NCI-H69 (cell line): ENCODE measurements at regions not wholly inside any gene's neighbourhood (a gene's known extent, or its start where the extent isn't known, plus 50 kb on each side); places are given as distances from the start of the nearest gene placed in this dataset.
"Not testable (repeated sequence)": the region's sequence is repeated elsewhere in the genome, so short reads cannot be mapped to it uniquely, and the experiment has no call there.

Experiments
- DNase-seq: peaks from one replicate; lab custom pipeline; 2025; lab: John Stamatoyannopoulos, UW

DNA sequence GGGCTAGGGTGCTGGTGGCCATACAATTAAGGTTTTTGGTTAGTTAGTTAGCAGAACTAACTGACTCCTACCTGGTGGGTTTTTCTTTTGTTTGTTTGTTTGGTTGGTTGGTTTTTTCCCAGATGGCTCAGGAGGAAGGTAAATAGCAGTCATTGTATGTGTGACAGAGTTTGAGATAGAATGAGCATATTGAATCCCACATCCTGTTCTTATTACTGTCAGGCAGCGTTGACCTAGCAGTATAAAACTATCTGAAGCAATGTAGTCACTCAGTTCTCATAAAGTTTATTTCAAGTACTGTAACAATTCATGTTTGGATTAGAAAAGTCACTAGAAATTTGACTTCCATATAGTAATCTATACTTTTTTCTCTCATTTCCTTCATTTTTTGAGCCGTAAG is 113.5 kb upstream of the NBPF19 start:
- DNase-seq: not testable (repeated sequence)

DNA sequence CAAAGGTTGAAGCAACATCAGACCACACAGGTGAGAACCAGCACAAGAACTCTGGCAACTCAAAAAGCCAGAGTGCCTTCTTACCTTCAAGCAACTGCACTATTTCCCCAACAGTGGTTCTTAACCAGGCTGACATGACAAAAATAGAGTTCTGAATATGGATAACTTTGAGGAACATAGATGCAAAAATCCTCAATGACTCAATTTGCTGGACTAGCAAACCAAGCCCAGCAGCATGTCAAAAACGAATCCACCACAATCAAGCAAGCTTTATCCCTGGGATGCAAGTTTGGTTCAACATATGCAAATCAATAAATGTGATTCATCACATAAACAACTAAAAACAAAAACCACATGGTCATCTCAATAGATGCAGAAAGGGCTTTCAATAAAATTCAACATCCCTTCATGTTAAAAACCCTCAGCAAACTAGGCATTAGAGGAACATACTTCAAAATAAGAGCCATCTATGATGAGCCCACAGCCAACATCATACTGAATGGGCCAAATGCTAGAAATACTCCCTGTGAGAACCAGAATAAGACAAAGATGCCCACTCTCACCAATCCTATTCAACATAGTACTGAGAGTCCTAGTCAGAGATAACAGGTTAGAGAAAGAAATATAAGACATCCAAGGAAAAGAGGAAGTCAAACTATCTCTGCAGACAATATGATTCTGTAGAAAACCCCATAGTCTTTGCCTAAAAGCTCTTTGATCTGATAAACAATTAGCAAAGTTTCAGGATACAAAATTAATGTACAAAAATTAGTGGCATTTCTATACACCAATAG is 110.5 kb upstream of the NBPF19 start:
- not testable (repeated sequence) for DNase-seq

DNA sequence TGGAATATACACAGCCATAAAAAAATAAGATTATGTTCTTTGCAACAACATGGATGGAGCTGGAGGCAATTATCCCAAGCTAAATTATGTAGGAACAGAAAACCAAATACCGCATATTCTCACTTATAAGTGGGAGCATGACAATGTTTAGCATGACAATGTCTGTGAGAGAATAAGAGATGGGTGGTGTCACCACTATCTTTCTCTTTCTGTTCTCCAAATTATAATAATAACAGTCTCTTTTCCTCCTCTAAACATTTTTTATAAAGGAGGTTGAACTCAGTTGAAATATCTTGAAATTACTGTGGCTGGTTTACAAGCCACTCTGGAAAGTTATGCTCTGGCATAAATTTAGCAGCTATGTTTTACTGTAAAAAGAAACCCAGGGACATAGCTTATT is 108.4 kb upstream of the NBPF19 start:
- DNase-seq: not testable (repeated sequence)

DNA sequence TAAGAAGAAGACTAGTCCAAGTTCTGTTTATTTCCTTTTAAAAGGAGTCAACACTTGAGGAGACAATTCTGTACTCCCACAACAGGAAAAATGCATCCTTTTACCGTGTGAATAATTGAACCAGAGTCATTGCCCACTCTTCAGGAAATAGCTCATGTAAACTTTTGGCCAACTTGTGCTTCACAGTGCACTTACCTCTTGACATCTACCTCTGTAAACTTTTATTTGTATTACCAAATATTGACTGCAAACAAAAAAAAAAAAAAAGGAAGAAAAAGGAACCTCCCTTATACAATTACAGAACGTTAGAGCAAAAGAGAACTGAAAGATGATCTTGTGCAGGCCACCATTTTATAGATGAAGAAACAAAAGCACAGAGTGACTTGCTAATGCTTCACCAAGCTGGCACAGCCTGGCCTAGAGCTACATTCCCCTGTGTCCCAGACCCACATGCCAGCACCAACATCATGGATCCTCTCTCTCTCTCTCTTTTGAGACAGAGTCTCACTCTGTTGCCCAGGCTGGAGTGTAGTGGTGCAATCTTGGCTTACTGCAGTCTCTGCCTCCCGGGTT is 107.3 kb upstream of the NBPF19 start:
- DNase-seq: not testable (repeated sequence)

DNA sequence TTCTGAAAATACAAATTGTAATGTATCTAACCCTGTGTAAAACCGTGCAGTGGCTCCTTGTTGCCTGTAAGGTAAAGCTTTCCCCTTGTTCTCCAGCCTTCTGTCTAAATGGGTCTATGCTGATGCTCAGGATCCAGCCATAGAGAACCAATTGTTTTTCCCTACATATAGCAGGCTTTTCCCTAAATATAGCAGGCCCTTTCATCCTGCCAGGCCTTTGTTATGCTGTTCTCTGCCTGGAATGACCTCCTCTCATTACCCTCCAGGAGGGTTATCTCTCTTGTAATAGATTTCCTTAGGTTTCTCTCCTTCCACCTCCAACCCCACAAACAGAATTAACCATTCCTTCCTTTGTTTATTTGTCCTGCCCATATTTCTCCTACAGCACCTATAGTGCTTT is 106.5 kb upstream of the NBPF19 start:
- not testable (repeated sequence) for DNase-seq

DNA sequence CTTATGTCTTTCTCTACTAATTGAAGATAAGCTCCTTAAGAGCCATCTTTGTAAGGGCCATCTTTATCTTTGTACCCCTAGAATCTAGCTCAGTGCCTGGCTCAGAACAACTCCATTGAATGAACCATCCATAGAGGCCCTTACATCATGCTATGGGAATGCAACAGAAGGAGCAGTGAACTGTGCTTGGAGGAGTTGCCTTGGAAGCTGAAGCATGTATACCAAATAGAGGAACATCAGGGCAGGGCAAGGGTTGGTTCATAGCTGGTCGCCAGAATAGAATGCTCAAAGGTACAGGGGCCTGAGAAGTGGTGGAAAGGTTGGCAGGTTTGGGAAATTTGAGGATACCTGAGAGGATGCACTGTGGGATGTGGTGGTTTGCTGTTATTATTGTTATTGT is 105.8 kb upstream of the NBPF19 start:
- DNase-seq: not testable (repeated sequence)

DNA sequence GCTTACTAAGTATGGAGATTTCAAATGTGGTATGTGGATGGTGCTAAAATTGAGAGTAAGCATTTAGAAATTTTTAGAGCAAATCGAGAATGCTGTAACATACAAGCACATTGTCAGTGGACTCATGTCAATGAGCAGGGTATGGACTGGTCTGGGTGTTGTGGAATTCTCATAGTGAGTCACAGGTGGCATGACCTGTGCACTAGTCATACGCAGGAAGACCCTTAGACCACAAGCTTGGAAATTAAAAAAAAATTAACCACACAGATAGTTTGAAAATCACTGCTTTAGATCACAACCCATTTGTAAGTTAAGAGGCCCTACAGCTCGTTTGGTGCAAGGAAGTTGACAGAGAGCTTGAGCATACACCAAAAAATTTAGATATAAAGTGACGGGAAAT is 102.9 kb upstream of the NBPF19 start:
- not testable (repeated sequence) for DNase-seq

DNA sequence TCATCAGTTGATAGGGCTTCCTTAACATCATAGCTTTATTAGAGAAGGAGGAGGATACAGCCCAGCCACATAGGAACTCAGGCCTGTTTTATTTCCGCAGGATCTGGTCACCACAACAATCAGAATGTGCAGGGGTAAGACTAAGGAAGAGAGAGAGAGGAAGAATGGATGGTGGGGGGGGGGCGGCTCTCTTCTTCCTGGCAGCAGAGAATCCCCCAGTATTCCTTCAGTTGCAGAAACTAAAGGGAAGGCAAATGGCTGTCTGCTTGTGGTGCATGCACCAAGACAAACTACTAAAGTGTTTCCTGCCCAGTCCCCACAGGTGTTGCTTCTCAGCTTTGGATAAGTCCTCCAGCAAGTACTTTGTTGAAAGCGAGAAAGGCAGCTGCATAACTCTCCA is 96.4 kb upstream of the NBPF19 start:
- not testable (repeated sequence) for DNase-seq

DNA sequence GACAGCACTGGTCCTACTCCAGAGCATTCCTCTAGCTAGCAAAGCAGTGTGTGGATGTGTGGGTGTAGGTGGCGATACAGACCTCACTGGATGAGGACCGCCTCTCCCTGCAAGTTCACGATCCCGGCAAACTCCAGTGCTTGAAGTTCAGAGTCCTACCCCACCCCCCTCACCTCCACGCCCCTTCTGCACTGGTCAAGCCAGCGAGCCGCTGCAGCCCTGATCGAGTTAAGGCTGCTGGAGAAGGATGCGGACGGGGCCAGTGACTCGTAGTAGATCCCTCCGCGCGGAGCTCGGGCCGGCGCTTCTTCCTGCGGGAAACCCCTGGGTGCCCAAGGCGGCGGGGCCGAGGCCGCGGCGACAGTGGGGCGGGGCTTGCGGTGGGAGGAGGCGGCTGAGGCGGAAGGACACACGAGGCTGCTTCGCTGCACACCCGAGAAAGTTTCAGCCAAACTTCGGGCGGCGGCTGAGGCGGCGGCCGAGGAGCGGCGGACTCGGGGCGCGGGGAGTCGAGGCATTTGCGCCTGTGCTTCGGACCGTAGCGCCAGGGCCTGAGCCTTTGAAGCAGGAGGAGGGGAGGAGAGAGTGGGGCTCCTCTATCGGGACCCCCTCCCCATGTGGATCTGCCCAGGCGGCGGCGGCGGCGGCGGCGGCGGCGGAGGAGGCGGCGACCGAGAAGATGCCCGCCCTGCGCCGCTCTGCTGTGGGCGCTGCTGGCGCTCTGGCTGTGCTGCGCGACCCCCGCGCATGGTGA is 84.5 kb upstream of the NBPF19 start:
- DNase-seq: peak; percentile 34

DNA sequence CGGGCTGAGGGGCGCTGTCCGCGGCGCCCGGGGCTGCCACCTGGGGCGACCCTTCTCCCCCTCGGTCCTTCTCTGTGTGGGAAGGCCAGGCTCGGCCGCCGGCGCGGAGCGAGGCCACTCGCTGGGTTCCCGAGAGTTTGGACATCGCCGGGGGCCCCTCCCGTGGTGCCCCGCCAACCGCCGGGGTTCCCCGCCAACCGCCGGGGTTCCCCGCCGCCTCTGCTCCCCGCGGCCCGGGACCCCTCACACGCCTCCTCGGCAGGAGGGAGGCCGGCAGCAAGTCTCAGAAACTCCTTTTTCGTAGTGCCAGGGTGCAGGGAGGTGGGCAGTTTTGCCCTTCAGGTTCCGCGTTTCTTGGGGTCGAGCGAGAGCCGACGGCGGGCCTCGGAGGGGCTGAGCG is 83.9 kb upstream of the NBPF19 start:
- DNase-seq: not testable (repeated sequence)

DNA sequence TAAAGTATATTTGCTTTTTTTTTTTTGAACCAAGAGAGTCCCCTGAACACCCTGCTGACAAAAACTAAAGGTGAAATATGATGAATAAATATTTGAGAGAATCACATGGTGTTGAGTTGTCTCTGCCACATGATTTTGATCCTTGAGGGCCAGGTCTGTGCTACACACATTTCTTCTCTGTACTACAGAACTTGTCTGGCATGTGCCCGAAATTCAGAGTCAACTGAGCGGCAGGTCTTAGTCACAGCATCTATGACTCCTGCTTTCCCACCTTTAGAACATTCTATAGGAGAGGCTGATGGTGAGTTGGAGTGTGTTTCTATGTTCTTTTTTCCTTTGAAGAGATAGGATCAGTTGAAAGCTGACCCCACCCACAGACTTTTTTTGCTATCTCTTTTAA is 79.0 kb upstream of the NBPF19 start:
- not testable (repeated sequence) for DNase-seq

DNA sequence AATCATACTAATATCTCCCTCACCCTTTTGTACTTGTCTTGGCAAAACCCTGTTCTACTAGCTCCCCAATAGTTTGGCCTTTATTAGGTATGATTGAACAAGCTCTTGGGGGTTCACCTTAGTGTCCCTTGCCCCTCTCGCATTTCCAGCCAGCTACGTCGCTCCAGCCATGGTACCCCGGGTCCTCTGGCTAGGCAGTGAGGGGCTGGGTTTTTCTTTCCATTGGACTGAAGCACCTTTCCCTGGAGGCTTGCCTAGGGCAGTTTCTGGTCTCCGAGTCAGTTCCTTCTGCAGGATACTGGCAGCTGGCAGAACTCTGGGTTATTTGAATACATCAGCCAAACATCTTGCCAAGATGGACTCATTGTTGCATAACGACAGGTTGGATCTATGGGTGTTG is 76.3 kb upstream of the NBPF19 start:
- DNase-seq: not testable (repeated sequence)

DNA sequence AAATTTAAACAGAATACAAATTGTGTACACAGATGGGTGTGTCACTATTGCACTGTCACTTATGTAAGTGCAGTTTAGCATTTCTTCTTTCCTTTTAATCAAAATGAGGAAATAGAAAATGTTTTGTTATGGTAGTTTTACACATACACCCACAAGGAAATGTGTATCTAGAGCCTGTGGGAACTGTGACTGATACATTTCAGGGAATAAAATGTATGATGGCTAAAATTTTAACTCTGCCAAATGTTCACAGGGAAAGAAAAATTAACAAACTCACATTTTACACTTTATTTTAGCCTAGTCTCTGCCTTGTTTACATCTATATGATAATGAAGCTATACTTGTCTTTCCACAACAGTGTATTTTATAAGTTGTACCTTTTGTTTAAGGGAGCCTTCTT is 66.4 kb upstream of the NBPF19 start:
- DNase-seq: not testable (repeated sequence)

DNA sequence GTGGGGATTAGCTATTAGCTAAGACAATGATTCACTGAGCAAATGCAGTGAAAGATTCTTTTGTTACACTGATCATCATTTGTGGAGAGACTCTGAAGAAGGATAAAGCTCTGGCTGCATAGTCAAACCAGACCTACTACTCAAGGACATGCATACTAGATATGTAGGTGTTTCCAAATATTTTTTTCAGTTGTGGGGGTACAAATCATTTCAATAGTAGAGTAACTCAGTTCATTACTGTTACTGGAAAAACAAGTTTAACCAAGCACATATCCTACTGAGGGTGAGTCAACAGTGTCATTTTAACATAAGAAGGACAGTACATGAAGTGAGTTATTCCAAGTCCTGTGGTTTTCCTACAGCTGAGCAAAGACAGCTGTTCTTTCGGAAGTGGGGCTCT is 59.5 kb upstream of the NBPF19 start:
- not testable (repeated sequence) for DNase-seq

DNA sequence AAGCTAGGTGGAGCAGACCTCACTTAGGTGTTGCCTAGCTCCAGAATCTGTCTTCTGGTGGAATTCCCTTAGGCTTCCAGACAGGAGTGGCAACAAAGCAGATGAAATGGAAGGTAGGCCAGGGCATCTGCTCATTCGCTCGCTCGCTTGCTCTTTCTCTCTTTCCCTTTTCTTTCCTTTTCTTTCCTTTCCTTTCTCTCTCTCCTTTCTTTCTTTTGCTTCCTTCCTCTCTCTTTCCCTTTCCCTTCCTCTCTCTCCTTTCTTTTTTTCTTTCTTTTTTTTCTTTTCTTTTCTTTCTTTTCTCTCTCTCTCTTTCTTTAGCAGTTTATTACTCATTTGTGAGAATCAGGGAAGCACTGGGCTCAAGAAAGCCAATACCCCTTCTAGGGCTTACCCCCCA is 56.1 kb upstream of the NBPF19 start:
- not testable (repeated sequence) for DNase-seq

DNA sequence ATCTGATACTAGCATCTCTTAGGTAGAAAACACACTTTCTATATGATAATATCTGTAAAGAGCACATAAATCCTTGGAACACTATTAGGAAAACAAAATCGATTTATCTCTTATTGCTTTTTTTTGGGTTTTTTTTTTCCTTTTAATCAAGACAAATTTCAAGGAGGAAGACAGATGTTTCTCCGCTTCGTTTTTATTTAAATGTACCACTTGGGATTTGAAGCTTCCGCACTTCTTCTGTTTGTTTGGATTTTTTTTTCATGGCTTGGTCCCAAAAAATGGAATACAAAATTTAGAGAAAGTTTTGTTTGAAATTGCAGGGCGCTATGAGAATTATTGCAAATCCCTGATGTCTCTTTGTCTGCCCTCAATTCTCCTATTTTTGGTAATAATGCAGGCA is 51.7 kb upstream of the NBPF19 start:
- not testable (repeated sequence) for DNase-seq
